Prostate gland (tissue), 2 donors: ENCODE measurements at regions not wholly inside any gene's neighbourhood (a gene's known extent, or its start where the extent isn't known, plus 50 kb on each side); places are given as distances from the start of the nearest gene placed in this dataset.

Experiments used
- POLR2A ChIP-seq: fragments of 450-650 bp; IDR thresholded peaks from one replicate; pipeline ENCODE4 v1.6.1; 2016; ENCODE audit warnings: antibody characterized with exemption, mild to moderate bottlenecking
- TF ChIP-seq, protein P1 (sequence below), 4 experiments: fragments of 200-600 bp in 2 of 4; fragments of 450-650 bp in 2 of 4; sonication (generic) in 2 of 4; IDR thresholded peaks; 1 replicate in 3 of 4; 2 replicates in 1 of 4; pipeline ENCODE4 v1.5.1; 2016 to 2019; ENCODE audit warnings: antibody characterized with exemption in 4 of 4, mild to moderate bottlenecking in 2 of 4, moderate library complexity in 2 of 4

DNA sequence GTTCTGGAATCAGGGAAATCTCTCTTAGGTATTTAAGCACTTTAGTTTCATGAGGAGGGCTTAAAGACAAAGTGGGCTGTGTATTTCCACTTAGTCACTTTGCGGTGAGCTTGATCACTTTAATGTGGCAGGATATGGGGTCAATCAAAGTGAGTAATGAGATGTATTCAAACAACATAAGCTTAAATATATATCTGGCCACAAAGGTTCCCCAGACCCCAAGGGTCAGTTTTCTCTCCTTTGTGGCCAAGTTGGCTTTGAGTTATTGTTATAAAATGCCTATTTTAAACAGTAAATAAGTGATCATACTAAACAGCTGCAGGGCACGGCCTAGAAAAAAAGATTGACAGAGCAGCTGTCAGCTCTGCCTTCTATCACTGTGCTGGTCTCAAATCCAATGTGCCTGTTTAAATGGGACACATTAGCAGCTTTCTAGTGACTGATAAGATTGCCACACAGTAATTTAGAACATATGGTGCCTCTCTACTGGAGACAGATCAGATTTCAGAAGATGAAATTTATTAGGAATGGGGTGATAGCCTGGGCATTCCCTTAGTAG is 363.9 kb downstream of the AGTPBP1 start:
- TF ChIP-seq, protein P1, sequence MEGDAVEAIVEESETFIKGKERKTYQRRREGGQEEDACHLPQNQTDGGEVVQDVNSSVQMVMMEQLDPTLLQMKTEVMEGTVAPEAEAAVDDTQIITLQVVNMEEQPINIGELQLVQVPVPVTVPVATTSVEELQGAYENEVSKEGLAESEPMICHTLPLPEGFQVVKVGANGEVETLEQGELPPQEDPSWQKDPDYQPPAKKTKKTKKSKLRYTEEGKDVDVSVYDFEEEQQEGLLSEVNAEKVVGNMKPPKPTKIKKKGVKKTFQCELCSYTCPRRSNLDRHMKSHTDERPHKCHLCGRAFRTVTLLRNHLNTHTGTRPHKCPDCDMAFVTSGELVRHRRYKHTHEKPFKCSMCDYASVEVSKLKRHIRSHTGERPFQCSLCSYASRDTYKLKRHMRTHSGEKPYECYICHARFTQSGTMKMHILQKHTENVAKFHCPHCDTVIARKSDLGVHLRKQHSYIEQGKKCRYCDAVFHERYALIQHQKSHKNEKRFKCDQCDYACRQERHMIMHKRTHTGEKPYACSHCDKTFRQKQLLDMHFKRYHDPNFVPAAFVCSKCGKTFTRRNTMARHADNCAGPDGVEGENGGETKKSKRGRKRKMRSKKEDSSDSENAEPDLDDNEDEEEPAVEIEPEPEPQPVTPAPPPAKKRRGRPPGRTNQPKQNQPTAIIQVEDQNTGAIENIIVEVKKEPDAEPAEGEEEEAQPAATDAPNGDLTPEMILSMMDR (IDR thresholded peaks at IDR 0.05): no peak
- no peak for TF ChIP-seq POLR2A
